Heart left ventricle (tissue), 13 donors: ENCODE measurements at regions not wholly inside any gene's neighbourhood (a gene's known extent, or its start where the extent isn't known, plus 50 kb on each side); places are given as distances from the start of the nearest gene placed in this dataset.

ENCODE experiments used
- POLR2A ChIP-seq, 2 donors: fragments of 450-650 bp; IDR thresholded peaks; one replicate each; pipeline ENCODE4 v1.6.1; 2017; ENCODE audit warnings: antibody characterized with exemption in 2 of 2, mild to moderate bottlenecking in 2 of 2, moderate library complexity in 2 of 2
- TF ChIP-seq, protein P1 (sequence below), 12 donors: fragments of 200-600 bp; sonication (generic) in 4 of 12; IDR thresholded peaks; one replicate each; pipeline versions ENCODE4 v1.5.0 to v1.8.0; 2018 to 2022; ENCODE audit warnings: antibody characterized with exemption in 12 of 12, mild to moderate bottlenecking in 5 of 12
- donor health status: ischemic (EF 13 %, LVEDD 7.1; RV severe dilation, severe dysfunction).
- donor health status: DM: no; HTN: yes; CAD: no.
- donor health status: DM: no; HTN: no; CAD: no.
- donor health status: ischemic (EF 25% LVEDD 6.9; RV normal size, moderate dysfunction).
- donor health status: ischemic (EF 25% LVEDD 5.7; RV mildly dilated, moderate dysfunction).
- donor health status: ischemic (EF 35%, LVEDD 5.7; RV mildly dilated, moderate dysfunction).
- donor health status: nonischemic (EF 11% LVEDD 7.7; RV severe dilation, severe dysfunction).
- donor health status: DM: yes; HTN: yes; CAD: no.
- donor health status: PGD.
- donor health status: ischemic (EF 29% LVEDD 5.4; RV normal size, mild dysfunction).
- donor health status: nonischemic (EF 23%, LVEDD 6.1; RV moderate dilation, normal function).

DNA sequence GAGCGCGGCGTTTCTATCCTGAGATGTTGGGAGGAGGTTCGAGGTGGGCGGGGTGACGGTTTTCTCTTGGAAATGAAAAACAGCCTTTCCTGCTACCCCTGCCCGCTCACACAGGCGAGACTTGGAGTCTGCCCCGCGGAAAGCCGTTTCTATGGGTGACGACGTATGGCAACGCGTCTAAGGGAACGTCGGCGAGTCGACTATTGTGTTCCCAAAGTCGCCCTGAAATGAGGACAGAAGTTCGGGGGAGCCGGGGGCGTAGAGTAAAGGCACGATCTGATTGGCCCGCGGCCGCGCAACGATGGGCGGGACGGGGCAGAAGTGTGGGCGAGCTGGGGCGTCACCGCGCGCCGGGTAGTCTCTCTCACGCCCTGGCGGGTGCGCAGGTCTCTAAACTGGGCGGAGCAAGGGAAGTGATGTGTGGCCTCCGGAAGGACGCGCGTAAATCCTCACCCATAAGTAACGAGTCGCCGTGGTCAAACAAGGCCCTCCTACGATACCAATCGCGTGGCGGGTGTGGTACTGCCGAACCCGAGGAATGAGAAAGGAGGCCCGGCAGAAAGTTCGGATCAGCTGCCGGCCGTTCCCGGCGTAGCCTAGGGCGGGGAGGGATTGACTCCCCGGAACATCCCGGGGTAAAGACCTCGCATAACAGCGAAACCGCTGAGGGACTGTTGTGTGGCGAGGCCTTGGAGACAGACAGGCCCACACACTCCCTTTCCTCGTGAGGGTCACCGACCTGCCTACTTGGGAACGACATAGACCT, 89.6 kb downstream of the FAM161A start:
- TF ChIP-seq POLR2A (IDR thresholded peaks at IDR 0.05), result peak; percentile 38 to 81
- TF ChIP-seq, protein P1, sequence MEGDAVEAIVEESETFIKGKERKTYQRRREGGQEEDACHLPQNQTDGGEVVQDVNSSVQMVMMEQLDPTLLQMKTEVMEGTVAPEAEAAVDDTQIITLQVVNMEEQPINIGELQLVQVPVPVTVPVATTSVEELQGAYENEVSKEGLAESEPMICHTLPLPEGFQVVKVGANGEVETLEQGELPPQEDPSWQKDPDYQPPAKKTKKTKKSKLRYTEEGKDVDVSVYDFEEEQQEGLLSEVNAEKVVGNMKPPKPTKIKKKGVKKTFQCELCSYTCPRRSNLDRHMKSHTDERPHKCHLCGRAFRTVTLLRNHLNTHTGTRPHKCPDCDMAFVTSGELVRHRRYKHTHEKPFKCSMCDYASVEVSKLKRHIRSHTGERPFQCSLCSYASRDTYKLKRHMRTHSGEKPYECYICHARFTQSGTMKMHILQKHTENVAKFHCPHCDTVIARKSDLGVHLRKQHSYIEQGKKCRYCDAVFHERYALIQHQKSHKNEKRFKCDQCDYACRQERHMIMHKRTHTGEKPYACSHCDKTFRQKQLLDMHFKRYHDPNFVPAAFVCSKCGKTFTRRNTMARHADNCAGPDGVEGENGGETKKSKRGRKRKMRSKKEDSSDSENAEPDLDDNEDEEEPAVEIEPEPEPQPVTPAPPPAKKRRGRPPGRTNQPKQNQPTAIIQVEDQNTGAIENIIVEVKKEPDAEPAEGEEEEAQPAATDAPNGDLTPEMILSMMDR (IDR thresholded peaks at IDR 0.05), result no peak
